ENCODE measurements at regions not wholly inside any gene's neighbourhood (a gene's known extent, or its start where the extent isn't known, plus 50 kb on each side); places are given as distances from the start of the nearest gene placed in this dataset.

GRCh38 chr9:109939698-109940342 lies 159.8 kb downstream of the PALM2AKAP2 start:
- TF ChIP-seq EP300 (IDR thresholded peaks at IDR 0.05), result no peak
- no peak for TF ChIP-seq CTCF (IDR thresholded peaks at IDR 0.05)
- no peak for TF ChIP-seq POLR2A (IDR thresholded peaks at IDR 0.05)
- peak in 1 of 4 donors; percentile 29 for TF ChIP-seq POLR2AphosphoS5 (IDR thresholded peaks at IDR 0.05)
